ENCODE measurements at regions not wholly inside any gene's neighbourhood (a gene's known extent, or its start where the extent isn't known, plus 50 kb on each side); places are given as distances from the start of the nearest gene placed in this dataset.

DNA sequence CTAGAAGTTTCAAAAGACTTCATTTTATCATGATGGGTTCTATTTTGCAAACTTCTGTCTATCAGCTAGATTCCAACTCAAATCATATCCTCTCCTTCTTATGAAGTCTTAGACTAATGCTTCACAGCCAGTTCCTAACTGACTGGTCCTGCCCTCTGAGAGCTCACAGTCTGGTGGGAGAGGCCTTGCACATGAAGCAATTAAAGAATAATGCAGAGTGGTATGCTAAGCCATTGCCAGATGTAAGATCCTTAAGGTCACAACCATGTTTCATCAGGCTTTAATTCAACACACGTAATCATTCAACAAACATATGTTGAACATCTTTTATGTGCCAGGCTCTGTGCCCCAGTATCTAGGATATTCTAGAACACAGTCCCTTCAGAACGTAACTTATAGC lies 125.8 kb upstream of the TMPO start:
- Histone ChIP-seq H3K4me1 (ENCODE audit: insufficient read depth, insufficient read length) (no peaks in the 10 kb centered on the region), H3K27me3 (ENCODE audit: insufficient read depth, insufficient read length) (no peaks in the 10 kb centered on the region), H3K4me3 (ENCODE audit: insufficient read length, low read depth) (no peak overlapping the region), H3K9ac (ENCODE audit: insufficient read length, low read depth) (no peak overlapping the region), H3K36me3 (ENCODE audit: insufficient read depth, insufficient read length, low read length) (no peaks in the 10 kb centered on the region), H3K9me3 (ENCODE audit: insufficient read depth, low read length) (no peaks in the 10 kb centered on the region; the same call in 1 of the 2 replicates)
- TF ChIP-seq YY1 (IDR thresholded peaks at IDR 0.05; ENCODE audit: insufficient read depth, insufficient read length), result no peak
- no peak for TF ChIP-seq ZNF274 (IDR thresholded peaks at IDR 0.05; ENCODE audit: low read depth, low read length)
- no peak for TF ChIP-seq SUZ12 (IDR thresholded peaks at IDR 0.05; ENCODE audit: extremely low read depth, insufficient read depth, insufficient read length)
- DNase-seq (ENCODE audit: low read depth, low spot score), result no peak

DNA sequence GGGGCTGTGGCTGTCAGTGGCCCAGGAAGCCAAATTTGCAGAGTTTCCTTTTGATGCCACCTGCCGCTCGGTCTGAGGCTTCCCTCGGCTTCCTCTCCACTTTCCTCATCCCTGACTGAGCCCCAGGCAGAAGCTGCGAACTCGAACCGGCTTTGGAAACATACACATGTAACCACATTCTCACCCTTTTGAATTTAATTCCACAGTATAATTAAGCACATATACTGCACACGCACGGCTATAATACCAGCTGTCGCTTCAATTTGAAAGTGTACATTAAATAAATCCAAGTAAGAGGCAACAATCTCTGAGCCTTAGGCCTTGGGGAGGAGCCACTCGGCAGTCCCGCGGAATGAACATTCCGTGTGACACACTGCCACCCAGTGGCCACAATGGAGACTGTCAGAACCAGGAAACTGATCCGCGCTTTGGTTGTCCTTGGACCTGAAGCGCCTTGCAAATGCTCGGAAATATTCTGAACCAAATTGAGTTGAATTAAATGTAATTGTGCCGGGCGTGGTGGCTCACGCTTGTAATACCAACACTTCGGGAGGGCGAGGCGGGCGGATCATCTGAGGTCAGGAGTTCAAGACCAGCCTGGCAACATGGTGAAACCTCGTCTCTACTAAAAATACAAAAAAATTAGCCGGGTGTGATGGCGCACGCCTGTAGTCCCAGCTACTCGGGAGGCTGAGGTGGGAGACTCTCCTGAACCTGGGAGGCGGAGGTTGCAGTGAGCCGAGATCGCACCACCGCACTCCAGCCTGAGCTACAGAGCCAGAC lies 117.9 kb upstream of the TMPO start:
- H3K4me3 ChIP-seq (ENCODE audit: insufficient read length, low read depth), result peak overlapping the region; percentile 16
- peak; percentile 77 for DNase-seq (ENCODE audit: low read depth, low spot score)
- no peak for TF ChIP-seq SUZ12 (IDR thresholded peaks at IDR 0.05; ENCODE audit: extremely low read depth, insufficient read depth, insufficient read length)
- no peak for TF ChIP-seq YY1 (IDR thresholded peaks at IDR 0.05; ENCODE audit: insufficient read depth, insufficient read length)
- TF ChIP-seq ZNF274 (IDR thresholded peaks at IDR 0.05; ENCODE audit: low read depth, low read length), result no peak
- no peaks in the 10 kb centered on the region for H3K27me3 ChIP-seq (ENCODE audit: insufficient read depth, insufficient read length)
- H3K9me3 ChIP-seq (ENCODE audit: insufficient read depth, low read length), result no peaks in the 10 kb centered on the region
- no peaks in the 10 kb centered on the region for H3K36me3 ChIP-seq (ENCODE audit: insufficient read depth, insufficient read length, low read length)
- peaks cover 2% of the 10 kb centered on the region for H3K4me1 ChIP-seq (ENCODE audit: insufficient read depth, insufficient read length)
- H3K9ac ChIP-seq (ENCODE audit: insufficient read length, low read depth), result peak overlapping the region; percentile 52

DNA sequence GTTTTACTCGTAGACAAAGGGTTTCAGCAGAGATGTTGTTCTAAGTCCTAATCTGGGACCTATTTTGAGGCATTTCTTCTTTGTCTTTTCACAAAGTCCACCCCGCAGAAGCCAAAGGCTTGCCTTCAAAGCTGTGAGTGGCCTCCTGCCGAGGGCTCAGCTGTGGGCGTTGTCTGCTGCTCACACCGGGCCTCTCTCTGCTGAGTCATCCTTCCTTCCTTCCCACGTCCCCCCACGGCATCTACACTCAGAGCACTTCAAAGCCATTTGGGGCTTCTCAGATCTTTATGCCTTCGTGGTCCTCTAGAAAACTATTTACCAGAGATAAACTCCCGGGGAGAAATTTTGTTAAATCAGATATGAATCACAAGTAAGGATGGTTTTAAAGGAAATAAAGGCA lies 115.9 kb upstream of the TMPO start:
- H3K4me3 ChIP-seq (ENCODE audit: insufficient read length, low read depth), result no peak overlapping the region
- H3K4me1 ChIP-seq (ENCODE audit: insufficient read depth, insufficient read length), result peaks cover 2% of the 10 kb centered on the region
- H3K36me3 ChIP-seq (ENCODE audit: insufficient read depth, insufficient read length, low read length), result no peaks in the 10 kb centered on the region
- no peaks in the 10 kb centered on the region for H3K9me3 ChIP-seq (ENCODE audit: insufficient read depth, low read length)
- TF ChIP-seq ZNF274 (IDR thresholded peaks at IDR 0.05; ENCODE audit: low read depth, low read length), result no peak
- no peak for TF ChIP-seq SUZ12 (IDR thresholded peaks at IDR 0.05; ENCODE audit: extremely low read depth, insufficient read depth, insufficient read length)
- TF ChIP-seq YY1 (IDR thresholded peaks at IDR 0.05; ENCODE audit: insufficient read depth, insufficient read length), result no peak
- no peak overlapping the region for H3K9ac ChIP-seq (ENCODE audit: insufficient read length, low read depth)
- no peaks in the 10 kb centered on the region for H3K27me3 ChIP-seq (ENCODE audit: insufficient read depth, insufficient read length)
- peak; percentile 50 for DNase-seq (ENCODE audit: low read depth, low spot score)

DNA sequence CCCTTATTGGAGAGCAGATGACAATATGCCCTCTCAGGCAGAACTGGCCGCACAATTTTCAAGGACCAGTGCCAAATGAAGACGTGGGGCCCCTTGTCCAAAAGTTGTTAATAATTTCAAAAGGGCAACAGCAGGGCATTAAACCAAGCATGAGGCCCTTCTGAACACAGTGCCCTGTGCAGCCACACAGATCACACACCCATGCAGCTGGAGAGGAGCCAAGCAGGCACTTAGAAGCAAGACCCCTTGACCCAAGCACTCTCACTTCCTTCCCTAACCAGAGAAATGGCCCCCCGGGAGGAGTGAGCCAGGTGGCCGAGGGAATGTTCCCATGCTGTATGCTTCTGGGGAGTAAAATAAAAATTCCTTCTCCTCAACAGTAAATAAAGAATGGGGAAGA lies 114.0 kb upstream of the TMPO start:
- Histone ChIP-seq H3K9ac (ENCODE audit: insufficient read length, low read depth) (no peak overlapping the region), H3K4me3 (ENCODE audit: insufficient read length, low read depth) (no peak overlapping the region), H3K9me3 (ENCODE audit: insufficient read depth, low read length) (no peaks in the 10 kb centered on the region), H3K4me1 (ENCODE audit: insufficient read depth, insufficient read length) (peaks cover 2% of the 10 kb centered on the region), H3K27me3 (ENCODE audit: insufficient read depth, insufficient read length) (no peaks in the 10 kb centered on the region), H3K36me3 (ENCODE audit: insufficient read depth, insufficient read length, low read length) (no peaks in the 10 kb centered on the region)
- TF ChIP-seq SUZ12 (IDR thresholded peaks at IDR 0.05; ENCODE audit: extremely low read depth, insufficient read depth, insufficient read length), result no peak
- no peak for TF ChIP-seq ZNF274 (IDR thresholded peaks at IDR 0.05; ENCODE audit: low read depth, low read length)
- TF ChIP-seq YY1 (IDR thresholded peaks at IDR 0.05; ENCODE audit: insufficient read depth, insufficient read length), result no peak
- no peak for DNase-seq (ENCODE audit: low read depth, low spot score)

DNA sequence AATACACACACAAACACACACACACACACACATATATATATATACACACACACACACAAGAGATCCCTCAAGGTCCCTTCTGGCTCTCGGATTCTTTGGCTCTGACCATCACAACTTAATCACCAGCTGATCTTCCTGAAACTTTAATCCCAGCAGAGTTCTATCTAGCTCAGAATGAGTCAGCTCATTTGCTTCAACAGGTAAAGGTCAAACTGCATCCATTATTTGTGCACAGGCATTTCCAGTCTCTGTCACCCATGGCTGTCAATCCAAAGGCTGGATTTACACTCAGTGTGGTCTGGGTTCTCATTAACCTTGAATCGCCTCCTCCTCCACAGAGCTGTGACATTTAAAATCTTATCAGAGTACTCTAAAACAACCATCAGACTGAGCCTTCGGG lies 113.3 kb upstream of the TMPO start:
- no peak overlapping the region for H3K9ac ChIP-seq (ENCODE audit: insufficient read length, low read depth)
- no peak for DNase-seq (ENCODE audit: low read depth, low spot score)
- H3K9me3 ChIP-seq (ENCODE audit: insufficient read depth, low read length), result peaks cover 2% of the 10 kb centered on the region
- H3K27me3 ChIP-seq (ENCODE audit: insufficient read depth, insufficient read length), result no peaks in the 10 kb centered on the region
- H3K36me3 ChIP-seq (ENCODE audit: insufficient read depth, insufficient read length, low read length), result no peaks in the 10 kb centered on the region
- TF ChIP-seq ZNF274 (IDR thresholded peaks at IDR 0.05; ENCODE audit: low read depth, low read length) (no peak), YY1 (IDR thresholded peaks at IDR 0.05; ENCODE audit: insufficient read depth, insufficient read length) (no peak), SUZ12 (IDR thresholded peaks at IDR 0.05; ENCODE audit: extremely low read depth, insufficient read depth, insufficient read length) (no peak)
- H3K4me1 ChIP-seq (ENCODE audit: insufficient read depth, insufficient read length), result peaks cover 2% of the 10 kb centered on the region
- H3K4me3 ChIP-seq (ENCODE audit: insufficient read length, low read depth), result no peak overlapping the region

DNA sequence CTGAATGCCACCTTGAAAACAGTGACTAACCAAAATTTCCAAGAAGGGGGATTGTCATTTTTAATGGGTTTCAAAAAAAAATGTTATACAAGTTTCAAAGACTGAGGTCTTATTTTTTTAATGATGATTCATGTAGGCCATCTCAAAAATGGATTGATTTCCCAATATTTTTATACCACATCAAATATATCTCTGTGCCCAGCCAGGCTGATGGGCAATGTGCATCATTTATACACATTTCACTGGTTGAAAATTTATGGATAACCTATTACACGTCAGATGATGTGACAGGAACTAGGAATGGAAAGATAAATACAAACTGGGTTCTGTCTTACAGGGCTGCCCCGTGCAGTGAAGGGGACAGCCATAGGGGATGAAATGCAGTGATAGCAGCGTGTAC lies 112.7 kb upstream of the TMPO start:
- Histone ChIP-seq H3K4me3 (ENCODE audit: insufficient read length, low read depth) (no peak overlapping the region), H3K4me1 (ENCODE audit: insufficient read depth, insufficient read length) (peaks cover 2% of the 10 kb centered on the region), H3K9ac (ENCODE audit: insufficient read length, low read depth) (no peak overlapping the region), H3K36me3 (ENCODE audit: insufficient read depth, insufficient read length, low read length) (no peaks in the 10 kb centered on the region), H3K27me3 (ENCODE audit: insufficient read depth, insufficient read length) (no peaks in the 10 kb centered on the region), H3K9me3 (ENCODE audit: insufficient read depth, low read length) (peaks cover 8% of the 10 kb centered on the region)
- no peak for DNase-seq (ENCODE audit: low read depth, low spot score)
- TF ChIP-seq SUZ12 (IDR thresholded peaks at IDR 0.05; ENCODE audit: extremely low read depth, insufficient read depth, insufficient read length) (no peak), ZNF274 (IDR thresholded peaks at IDR 0.05; ENCODE audit: low read depth, low read length) (no peak), YY1 (IDR thresholded peaks at IDR 0.05; ENCODE audit: insufficient read depth, insufficient read length) (no peak)

DNA sequence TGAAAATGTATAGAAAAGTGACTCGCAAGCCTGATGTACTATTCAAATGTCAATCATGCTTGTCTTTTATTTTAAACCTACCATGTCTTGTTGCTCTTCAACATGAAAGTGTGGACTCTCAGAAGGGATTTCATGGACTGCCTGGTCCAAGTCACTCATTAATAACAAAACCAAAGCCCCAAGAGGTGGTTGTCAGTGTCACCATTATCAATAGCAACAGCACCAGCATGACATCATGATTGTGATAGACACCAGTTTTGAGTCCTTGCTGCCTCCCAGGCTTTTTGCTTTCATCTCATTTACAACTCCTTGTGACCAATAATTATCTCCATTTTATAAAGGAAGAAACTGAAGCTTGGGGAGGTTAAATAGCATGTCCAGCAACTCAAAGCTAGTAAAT lies 112.0 kb upstream of the TMPO start:
- Histone ChIP-seq H3K9ac (ENCODE audit: insufficient read length, low read depth) (no peak overlapping the region), H3K36me3 (ENCODE audit: insufficient read depth, insufficient read length, low read length) (no peaks in the 10 kb centered on the region), H3K9me3 (ENCODE audit: insufficient read depth, low read length) (peaks cover 15% of the 10 kb centered on the region), H3K4me1 (ENCODE audit: insufficient read depth, insufficient read length) (peaks cover 2% of the 10 kb centered on the region), H3K4me3 (ENCODE audit: insufficient read length, low read depth) (no peak overlapping the region), H3K27me3 (ENCODE audit: insufficient read depth, insufficient read length) (no peaks in the 10 kb centered on the region)
- no peak for DNase-seq (ENCODE audit: low read depth, low spot score)
- no peak for TF ChIP-seq YY1 (IDR thresholded peaks at IDR 0.05; ENCODE audit: insufficient read depth, insufficient read length)

Data from NT2/D1 (cell line).